Adrenal gland (tissue), 9 donors: ENCODE measurements at regions not wholly inside any gene's neighbourhood (a gene's known extent, or its start where the extent isn't known, plus 50 kb on each side); places are given as distances from the start of the nearest gene placed in this dataset.

Experiments used
- DNase-seq, 7 donors: peaks; one replicate each; pipeline ENCODE4 v3.0.0-alpha.2; 2019 to 2020
- H3K27ac ChIP-seq, 5 donors: fragments of 200-600 bp; sonication (generic) in 4 of 5; 1 replicate in 3 of 5; 2 replicates in 2 of 5; pipeline versions ENCODE4 v1.5.1 to v1.8.0; 2016 to 2020; ENCODE audit warnings: mild to moderate bottlenecking in 1 of 5
- H3K27me3 ChIP-seq: fragments of 200-600 bp; 2 replicates; pipeline ENCODE4 v1.8.0; 2021
- H3K36me3 ChIP-seq, 2 donors: fragments of 200-600 bp; replicated peaks in 1 of 2; 1 replicate in 1 of 2; 2 replicates in 1 of 2; pipeline versions ENCODE4 v1.5.1 to v1.8.0; 2018 to 2022
- H3K4me1 ChIP-seq, 2 donors: fragments of 200-600 bp; replicated peaks in 1 of 2; 1 replicate in 1 of 2; 2 replicates in 1 of 2; pipeline versions ENCODE4 v1.5.1 to v1.8.0; 2018 to 2021
- H3K4me3 ChIP-seq, 4 donors: fragments of 200-600 bp; sonication (generic) in 3 of 4; one replicate each; pipeline ENCODE4 v1.5.1; 2016 to 2018
- H3K9me3 ChIP-seq, 3 donors: fragments of 200-600 bp; sonication (generic) in 1 of 3; replicated peaks in 1 of 3; 1 replicate in 2 of 3; 2 replicates in 1 of 3; pipeline versions ENCODE4 v1.5.1 to v1.8.0; 2016 to 2021
- CTCF ChIP-seq, 6 experiments: fragments of 450-650 bp in 4 of 6; fragments of 200-600 bp in 2 of 6; sonication (generic) in 1 of 6; IDR thresholded peaks; 1 replicate in 5 of 6; 2 replicates in 1 of 6; pipeline versions ENCODE4 v1.5.1 to v1.8.0; 2016 to 2021; ENCODE audit warnings: antibody characterized with exemption in 6 of 6, mild to moderate bottlenecking in 2 of 6, moderate library complexity in 1 of 6
- POLR2A ChIP-seq, 2 donors: fragments of 450-650 bp; IDR thresholded peaks; one replicate each; pipeline ENCODE4 v1.6.1; 2017; ENCODE audit warnings: antibody characterized with exemption in 2 of 2, mild to moderate bottlenecking in 2 of 2, moderate library complexity in 1 of 2
- WGBS, 4 donors: extraction: QIAGEN DNeasy Blood & Tissue Kit in 2 of 4; methylation state at CpG; one replicate each; pipeline versions ENCODE4 v1.1.5 to v1.1.7; 2013 to 2017; 5-methylcytosine and 5-hydroxymethylcytosine counted together
- intact Hi-C, 2 donors: fragments of 100-400 bp; cut with DNase I; formaldehyde crosslinking; loops; one replicate each; pipeline versions ENCODE4 v1.14.1 to v1.15.0; 2022 to 2023
- donor health status: healthy with polysubstance abuse.
- donor health status: Bipolar disorder and iron deficiency.
- donor health status: DM: yes; HTN: yes; CAD: no.
- donor health status: DM: no; HTN: no; CAD: no.
- donor health status: DM: no; HTN: no; CAD: no.

DNA sequence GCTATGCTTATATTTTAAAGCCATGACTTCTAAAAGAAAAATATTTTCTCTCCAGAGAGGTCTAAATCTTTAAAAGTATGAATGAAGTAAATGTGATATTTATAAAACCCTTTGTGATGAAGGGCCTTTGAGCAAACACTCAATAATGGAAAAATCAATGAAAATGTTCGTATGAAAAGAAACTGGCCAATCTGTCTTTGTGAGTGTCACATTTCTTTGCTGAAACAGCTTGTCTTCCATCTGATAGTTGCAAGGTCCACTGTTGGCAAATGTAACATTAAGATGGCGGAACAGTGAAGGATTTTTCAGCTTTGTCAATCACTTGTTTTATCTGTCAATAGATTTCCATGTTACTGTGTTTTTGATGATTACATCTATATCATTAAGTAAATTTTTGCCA, 162.9 kb upstream of the GATA6 start:
- H3K4me1 ChIP-seq = no peaks in the 10 kb centered on the region
- intact Hi-C loops = loop anchor here in 1 of 2 donors (10.0 kb wide), 1 partner anchor 98 kb away; no protein-coding TSS in a partner anchor
- peaks cover 0 to 3% (median 0%) of the 10 kb centered on the region in 3 donors for H3K9me3 ChIP-seq

GRCh38 chr18:22009242-22009641, 160.1 kb upstream of the GATA6 start:
- intact Hi-C loops = loop anchor here in 1 of 2 donors (10.0 kb wide), 1 partner anchor 96 kb away; no protein-coding TSS in a partner anchor
- no peaks in the 10 kb centered on the region for H3K4me1 ChIP-seq
- H3K27ac ChIP-seq = no peak overlapping the region
- H3K4me3 ChIP-seq = no peak overlapping the region
- no peaks in the 10 kb centered on the region for H3K36me3 ChIP-seq
- H3K9me3 ChIP-seq = peaks cover 0 to 3% (median 0%) of the 10 kb centered on the region in 3 donors
- no peaks in the 10 kb centered on the region for H3K27me3 ChIP-seq
- no peak for DNase-seq
- TF ChIP-seq POLR2A (IDR thresholded peaks at IDR 0.05) = no peak
- no peak for TF ChIP-seq CTCF (IDR thresholded peaks at IDR 0.05)

More for the DNA sequence above, 162.9 kb upstream of the GATA6 start:
- H3K36me3 ChIP-seq = no peaks in the 10 kb centered on the region
- no peak for DNase-seq
- H3K27ac ChIP-seq = no peak overlapping the region
- no peaks in the 10 kb centered on the region for H3K27me3 ChIP-seq
- no peak overlapping the region for H3K4me3 ChIP-seq
- WGBS, 4 donors = 84 to 97% (median 91%) methylated on average over 2 of the region's 2 CpGs
- TF ChIP-seq CTCF (IDR thresholded peaks at IDR 0.05) = no peak
- TF ChIP-seq POLR2A (IDR thresholded peaks at IDR 0.05) = no peak

GRCh38 chr18:22013993-22014392, 155.4 kb upstream of the GATA6 start:
- no peaks in the 10 kb centered on the region for H3K27me3 ChIP-seq
- WGBS, 4 donors = 90 to 95% (median 93%) methylated on average over 1 of the region's 1 CpG
- H3K9me3 ChIP-seq = peaks cover 0 to 3% (median 0%) of the 10 kb centered on the region in 3 donors
- intact Hi-C loops = no loop called here
- DNase-seq = no peak
- TF ChIP-seq POLR2A (IDR thresholded peaks at IDR 0.05) = no peak
- TF ChIP-seq CTCF (IDR thresholded peaks at IDR 0.05) = no peak
- H3K4me1 ChIP-seq = no peaks in the 10 kb centered on the region
- H3K27ac ChIP-seq = no peak overlapping the region
- no peaks in the 10 kb centered on the region for H3K36me3 ChIP-seq
- H3K4me3 ChIP-seq = no peak overlapping the region

DNA sequence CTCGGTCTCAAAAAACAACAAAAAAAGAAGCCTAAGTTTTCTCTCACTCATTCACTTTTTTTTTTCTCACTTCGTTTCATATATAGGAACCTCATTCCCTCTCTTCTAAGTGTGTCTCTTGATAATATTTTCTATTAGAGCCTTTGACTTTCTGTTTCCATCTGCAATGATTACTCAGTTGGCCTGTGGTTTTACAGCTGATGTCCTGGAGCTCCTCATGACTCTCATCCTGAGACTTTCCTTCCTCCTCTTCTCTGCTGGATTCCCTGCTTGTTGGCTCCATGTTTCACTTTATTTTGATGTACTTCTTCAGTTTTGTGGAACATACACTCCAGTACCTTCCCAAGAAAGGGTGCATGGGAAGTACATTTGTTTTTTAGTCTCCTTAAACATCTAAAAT, 154.2 kb upstream of the GATA6 start:
- H3K4me3 ChIP-seq = no peak overlapping the region
- 74 to 88% (median 87%) methylated on average over 2 of the region's 2 CpGs for WGBS, 4 donors
- H3K27ac ChIP-seq = no peak overlapping the region
- TF ChIP-seq POLR2A (IDR thresholded peaks at IDR 0.05) (no peak), CTCF (IDR thresholded peaks at IDR 0.05) (no peak)
- no peaks in the 10 kb centered on the region for H3K36me3 ChIP-seq
- no peak for DNase-seq
- H3K27me3 ChIP-seq = no peaks in the 10 kb centered on the region
- intact Hi-C loops = no loop called here
- H3K9me3 ChIP-seq = no peaks in the 10 kb centered on the region
- H3K4me1 ChIP-seq = no peaks in the 10 kb centered on the region
